Peyer's patch (tissue), 4 donors: ENCODE measurements at regions not wholly inside any gene's neighbourhood (a gene's known extent, or its start where the extent isn't known, plus 50 kb on each side); places are given as distances from the start of the nearest gene placed in this dataset.

Experiments used
- DNase-seq, 3 donors: peaks; one replicate each; pipeline ENCODE4 v3.0.0-alpha.2; 2017 to 2019
- H3K27ac ChIP-seq, 4 donors: fragments of 200-600 bp; sonication (generic); one replicate each; pipeline ENCODE4 v1.5.1; 2016 to 2019
- H3K27me3 ChIP-seq, 2 donors: fragments of 200-600 bp; sonication (generic); one replicate each; pipeline ENCODE4 v1.5.1; 2019
- H3K36me3 ChIP-seq, 3 donors: fragments of 200-600 bp; sonication (generic); one replicate each; pipeline ENCODE4 v1.5.1; 2016 to 2019
- H3K4me1 ChIP-seq, 4 donors: fragments of 200-600 bp; sonication (generic); one replicate each; pipeline ENCODE4 v1.5.1; 2016 to 2019
- H3K4me3 ChIP-seq, 4 donors: fragments of 200-600 bp; sonication (generic); 1 replicate in 3 of 4; 2 replicates in 1 of 4; pipeline ENCODE4 v1.5.1; 2016 to 2019; ENCODE audit warnings: mild to moderate bottlenecking in 1 of 4
- H3K9me3 ChIP-seq, 4 donors: fragments of 200-600 bp; sonication (generic); one replicate each; pipeline ENCODE4 v1.5.1; 2016 to 2019; ENCODE audit warnings: mild to moderate bottlenecking in 1 of 4
- CTCF ChIP-seq, 6 experiments: fragments of 450-650 bp in 4 of 6; fragments of 200-600 bp in 2 of 6; sonication (generic) in 1 of 6; IDR thresholded peaks; one replicate each; pipeline ENCODE4 v1.5.1; 2017 to 2019; ENCODE audit warnings: antibody characterized with exemption in 6 of 6, mild to moderate bottlenecking in 3 of 6, moderate library complexity in 1 of 6
- POLR2A ChIP-seq, 2 donors: fragments of 450-650 bp; IDR thresholded peaks; one replicate each; pipeline ENCODE4 v1.5.1; 2017; ENCODE audit warnings: antibody characterized with exemption in 2 of 2, mild to moderate bottlenecking in 2 of 2, moderate library complexity in 2 of 2

GRCh38 chr5:57549566-57549965 lies 67.0 kb upstream of the ACTBL2 start:
- no peak overlapping the region for H3K27ac ChIP-seq
- no peaks in the 10 kb centered on the region for H3K4me1 ChIP-seq
- TF ChIP-seq CTCF (IDR thresholded peaks at IDR 0.05) (no peak), POLR2A (IDR thresholded peaks at IDR 0.05) (no peak)
- no peak for DNase-seq
- no peak overlapping the region for H3K4me3 ChIP-seq
- no peaks in the 10 kb centered on the region for H3K36me3 ChIP-seq
- H3K27me3 ChIP-seq: no peaks in the 10 kb centered on the region
- H3K9me3 ChIP-seq: no peaks in the 10 kb centered on the region

- no peaks in the 10 kb centered on the region for H3K4me1 ChIP-seq
- DNase-seq: no peak
- no peak overlapping the region for H3K27ac ChIP-seq
- H3K27me3 ChIP-seq: no peaks in the 10 kb centered on the region
- H3K4me3 ChIP-seq: no peak overlapping the region
- H3K9me3 ChIP-seq: no peaks in the 10 kb centered on the region
- H3K36me3 ChIP-seq: no peaks in the 10 kb centered on the region
- TF ChIP-seq CTCF (IDR thresholded peaks at IDR 0.05) (no peak), POLR2A (IDR thresholded peaks at IDR 0.05) (no peak)
Observed at GRCh38 chr5:57540823-57541222, 58.2 kb upstream of the ACTBL2 start.

GRCh38 chr5:57539281-57539701 lies 56.7 kb upstream of the ACTBL2 start:
- no peak for TF ChIP-seq CTCF (IDR thresholded peaks at IDR 0.05)
- TF ChIP-seq POLR2A (IDR thresholded peaks at IDR 0.05): no peak
- no peak for DNase-seq
- no peak overlapping the region for H3K27ac ChIP-seq
- H3K9me3 ChIP-seq: no peaks in the 10 kb centered on the region
- no peaks in the 10 kb centered on the region for H3K27me3 ChIP-seq
- H3K4me1 ChIP-seq: no peaks in the 10 kb centered on the region
- no peak overlapping the region for H3K4me3 ChIP-seq
- no peaks in the 10 kb centered on the region for H3K36me3 ChIP-seq

- Histone ChIP-seq H3K27ac (no peak overlapping the region), H3K4me3 (no peak overlapping the region), H3K4me1 (no peaks in the 10 kb centered on the region), H3K9me3 (no peaks in the 10 kb centered on the region), H3K27me3 (no peaks in the 10 kb centered on the region), H3K36me3 (no peaks in the 10 kb centered on the region)
- no peak for DNase-seq
- TF ChIP-seq CTCF (IDR thresholded peaks at IDR 0.05): no peak
- TF ChIP-seq POLR2A (IDR thresholded peaks at IDR 0.05): no peak
Observed at GRCh38 chr5:57538341-57538955, 55.8 kb upstream of the ACTBL2 start.

GRCh38 chr5:57537811-57538210 lies 55.2 kb upstream of the ACTBL2 start:
- TF ChIP-seq CTCF (IDR thresholded peaks at IDR 0.05) (no peak), POLR2A (IDR thresholded peaks at IDR 0.05) (no peak)
- no peaks in the 10 kb centered on the region for H3K9me3 ChIP-seq
- H3K4me3 ChIP-seq: no peak overlapping the region
- no peaks in the 10 kb centered on the region for H3K4me1 ChIP-seq
- DNase-seq: no peak
- H3K27ac ChIP-seq: no peak overlapping the region
- no peaks in the 10 kb centered on the region for H3K27me3 ChIP-seq
- H3K36me3 ChIP-seq: no peaks in the 10 kb centered on the region
